NCI-H345 (cell line): ENCODE measurements at regions not wholly inside any gene's neighbourhood (a gene's known extent, or its start where the extent isn't known, plus 50 kb on each side); places are given as distances from the start of the nearest gene placed in this dataset.
"Not testable (repeated sequence)": the region's sequence is repeated elsewhere in the genome, so short reads cannot be mapped to it uniquely, and the experiment has no call there.

Experiments
- DNase-seq: peaks from one replicate; lab custom pipeline; 2025; lab: John Stamatoyannopoulos, UW

DNA sequence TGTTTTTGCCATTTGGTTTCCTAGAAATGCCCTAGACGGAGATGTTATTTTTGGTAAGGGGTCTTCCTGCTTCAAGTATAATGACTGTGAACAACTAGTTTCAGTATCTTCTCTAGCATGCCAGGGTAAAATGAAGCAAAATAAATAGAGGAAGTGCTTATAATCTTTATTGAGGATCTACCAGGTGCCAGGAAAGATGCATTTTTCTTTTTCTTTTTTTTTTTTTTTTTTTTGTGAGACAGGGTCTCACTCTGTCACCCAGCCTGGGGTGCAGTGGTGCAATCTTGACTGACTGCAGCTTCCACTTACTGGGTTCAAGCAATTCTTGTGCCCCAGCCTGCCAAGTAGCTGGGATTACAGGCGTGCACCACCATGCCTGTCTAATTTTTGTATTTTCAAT lies 146.6 kb upstream of the GRK3 start:
- DNase-seq, result not testable (repeated sequence)

DNA sequence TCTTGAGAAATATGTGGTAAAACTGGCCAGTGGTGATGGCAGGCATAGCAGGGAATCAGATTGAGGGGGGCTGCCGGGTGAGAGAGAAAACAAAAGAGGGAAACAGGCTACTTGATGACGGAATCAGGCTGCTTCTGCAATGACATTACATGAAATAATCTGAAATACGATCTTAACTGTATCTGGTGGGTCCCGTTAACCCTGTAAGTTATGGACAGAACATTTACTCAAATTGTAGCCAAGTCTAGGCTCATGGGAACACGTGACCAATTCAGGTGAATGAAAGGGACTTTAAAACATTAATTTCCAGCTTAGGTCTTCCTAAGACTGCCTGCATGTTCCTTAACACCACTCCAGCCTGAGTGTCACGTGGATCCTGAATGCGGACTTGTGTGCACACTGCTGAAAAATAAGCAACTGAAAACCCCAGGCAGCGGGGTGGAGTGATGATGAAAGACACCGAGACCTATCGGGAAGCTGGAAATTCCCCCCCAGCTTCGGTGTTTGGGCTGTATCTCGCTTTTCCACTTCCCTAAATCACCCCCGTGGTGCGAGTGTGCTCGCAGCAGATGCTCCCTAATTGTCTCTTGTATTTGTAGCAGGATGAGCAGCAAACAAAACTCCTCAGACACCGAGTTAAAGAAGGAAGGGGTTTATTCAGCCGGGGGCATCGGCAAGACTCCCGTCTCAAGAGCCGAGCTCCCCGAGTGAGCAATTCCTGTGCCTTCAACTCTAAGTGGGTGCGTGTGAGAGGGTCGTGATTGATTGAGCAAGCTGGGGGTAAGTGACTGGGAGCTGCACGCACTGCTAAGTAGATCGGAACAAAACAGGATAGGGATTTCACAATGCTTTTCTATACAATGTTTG lies 145.0 kb upstream of the GRK3 start:
- peak; percentile 68 for DNase-seq

DNA sequence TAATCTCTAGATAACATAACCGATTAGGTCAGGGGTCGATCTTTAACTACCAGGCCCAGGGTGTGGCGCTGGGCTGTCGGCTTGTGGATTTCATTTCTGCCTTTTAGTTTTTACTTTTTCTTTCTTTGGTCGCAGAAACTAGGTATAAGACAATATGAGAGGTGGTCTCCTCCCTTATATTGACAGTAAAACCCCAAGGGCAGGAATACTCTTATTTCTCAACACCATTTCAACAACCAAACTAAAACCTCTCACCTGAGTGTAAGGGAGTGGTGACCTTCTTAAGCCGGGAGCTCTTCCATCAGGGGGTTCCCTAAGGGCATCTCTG lies 144.4 kb upstream of the GRK3 start:
- not testable (repeated sequence) for DNase-seq

DNA sequence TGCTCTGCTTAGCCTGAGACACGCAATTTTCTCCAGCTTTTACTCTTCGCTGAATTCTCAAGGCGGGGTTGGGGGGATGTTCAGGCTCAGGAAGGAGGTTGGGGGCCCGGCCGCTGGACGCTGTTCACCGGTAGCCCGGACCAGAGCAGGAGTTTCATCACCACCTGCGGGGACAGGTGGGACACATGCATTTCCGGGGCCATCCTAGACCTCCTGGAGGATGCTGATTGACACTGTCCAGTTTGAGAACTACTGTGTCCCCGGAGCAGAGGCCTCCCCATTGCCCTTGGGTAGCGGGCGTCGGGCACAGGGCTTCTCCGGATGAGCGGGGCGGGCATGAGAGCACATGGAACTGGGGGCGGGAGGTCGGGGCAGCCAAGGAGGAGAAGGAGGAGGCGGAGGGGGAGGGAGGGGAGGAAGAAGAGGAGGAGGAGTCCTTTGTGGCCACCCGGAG lies 144.0 kb upstream of the GRK3 start:
- DNase-seq, result no peak

DNA sequence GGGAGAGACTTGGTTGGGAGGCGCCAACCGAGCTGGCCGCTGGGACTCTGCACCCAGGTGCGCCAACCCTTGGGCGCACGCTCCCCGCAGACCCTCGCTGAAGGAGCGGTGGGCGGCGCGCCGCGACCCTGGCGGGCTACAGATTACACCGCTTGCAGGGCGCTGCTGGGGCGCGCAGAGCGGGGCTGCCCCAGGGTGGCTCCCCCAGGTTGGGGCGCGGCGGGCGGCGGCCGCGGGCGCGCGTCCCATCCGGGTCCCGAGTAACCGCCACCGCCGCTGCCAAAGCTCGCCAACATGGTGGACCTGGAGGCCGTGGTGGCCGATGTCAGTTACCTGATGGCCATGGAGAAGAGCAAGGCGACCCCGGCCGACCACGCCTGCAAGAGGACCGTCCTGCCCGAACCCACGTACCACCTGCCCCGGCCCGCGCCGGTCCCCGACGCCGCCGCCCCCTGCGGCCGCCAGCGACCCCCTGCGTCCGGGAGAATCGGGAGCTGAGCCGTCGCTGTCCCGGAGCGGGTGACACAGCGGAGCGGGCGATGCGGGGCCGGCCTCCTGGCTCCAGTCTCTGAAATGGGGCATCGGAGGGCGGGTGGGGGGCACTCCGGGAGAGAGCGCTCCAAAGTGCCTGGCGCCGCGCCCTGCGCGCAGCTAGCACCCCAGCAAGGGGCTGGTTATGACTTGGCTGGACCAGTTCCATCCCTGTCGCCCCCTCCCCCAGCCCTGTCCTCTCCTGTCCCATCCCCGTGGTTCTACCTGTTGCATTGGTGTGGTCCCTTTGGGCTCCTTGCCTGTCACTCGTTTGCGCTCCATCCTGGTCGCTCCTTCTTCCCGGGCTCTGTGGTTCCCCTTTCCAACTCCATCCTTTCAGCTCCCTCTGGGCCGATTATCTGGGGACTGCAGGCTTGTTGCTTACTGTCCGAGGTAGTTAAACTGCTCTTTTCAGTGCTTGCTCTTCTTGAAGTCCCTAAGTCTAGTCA lies 143.3 kb upstream of the GRK3 start:
- DNase-seq, result peak; percentile 50

DNA sequence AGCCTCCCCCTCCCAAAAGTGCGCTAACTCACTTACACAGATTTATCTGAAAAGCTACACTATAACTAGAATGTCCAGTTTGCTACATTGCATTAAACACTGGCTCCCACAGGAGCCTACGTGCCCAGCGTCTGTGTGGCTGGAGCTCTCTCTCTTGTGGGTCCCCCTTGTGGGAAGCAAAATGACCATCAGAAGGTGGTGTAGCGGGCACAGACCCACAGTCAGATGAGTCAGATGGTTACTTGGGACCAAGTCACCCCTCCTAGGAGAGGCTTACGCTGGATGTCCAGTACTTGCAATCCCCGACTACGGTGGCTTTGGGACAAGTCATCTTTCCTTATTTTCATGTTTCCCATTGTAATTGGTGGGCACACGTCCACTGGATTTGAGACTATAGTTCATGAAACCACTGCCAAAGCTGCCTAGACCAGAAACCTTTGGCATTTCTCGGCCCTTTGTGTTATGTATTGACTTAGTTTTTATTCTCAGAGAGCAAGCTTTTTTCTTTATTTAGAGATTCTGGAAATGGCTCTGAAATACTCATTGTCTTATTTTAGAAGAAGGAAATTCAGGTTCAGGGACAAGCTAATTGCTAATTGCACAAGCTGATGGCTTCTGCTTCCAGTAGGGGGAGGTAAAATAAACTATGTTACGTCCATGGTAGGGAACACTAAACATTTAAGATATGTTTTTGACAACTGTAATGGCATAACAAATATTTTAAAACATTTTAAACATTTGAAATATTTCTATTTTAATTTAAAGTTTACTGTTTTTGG lies 137.8 kb upstream of the GRK3 start:
- not testable (repeated sequence) for DNase-seq

DNA sequence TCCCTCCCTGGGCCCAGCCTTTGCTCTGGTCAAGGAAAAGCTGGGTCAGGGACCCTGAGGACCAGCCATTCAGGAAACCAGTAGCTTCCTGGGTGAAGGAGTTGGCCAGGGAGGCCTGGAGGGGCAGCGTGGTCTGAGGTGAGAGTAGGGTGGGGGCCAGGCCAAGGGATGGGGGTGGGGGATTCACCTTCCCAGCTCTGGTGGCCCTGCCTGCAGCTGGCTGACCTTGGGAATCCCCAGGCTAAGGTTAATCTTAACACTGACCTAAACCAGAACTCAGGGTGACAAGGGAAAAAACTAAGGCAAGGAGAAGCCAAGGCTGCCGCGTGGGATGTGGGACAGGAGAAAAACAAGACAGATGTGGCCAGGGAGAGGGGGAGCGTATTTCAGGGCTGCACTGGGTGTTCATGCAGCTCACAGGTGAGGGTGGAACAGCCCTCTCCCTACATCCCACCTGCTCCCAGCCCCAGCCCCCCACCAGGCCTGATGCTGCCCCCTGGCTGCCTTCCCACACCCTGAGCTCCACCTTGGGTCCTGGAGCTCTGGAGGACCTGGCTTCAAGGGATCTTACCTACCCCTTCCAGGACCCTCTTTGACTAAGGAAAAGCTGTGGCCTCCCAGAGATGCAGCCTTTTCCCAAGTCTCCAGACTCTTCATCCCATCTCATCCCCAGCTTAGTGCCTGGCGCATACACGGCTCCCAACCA lies 132.7 kb upstream of the GRK3 start:
- DNase-seq, result not testable (repeated sequence)

DNA sequence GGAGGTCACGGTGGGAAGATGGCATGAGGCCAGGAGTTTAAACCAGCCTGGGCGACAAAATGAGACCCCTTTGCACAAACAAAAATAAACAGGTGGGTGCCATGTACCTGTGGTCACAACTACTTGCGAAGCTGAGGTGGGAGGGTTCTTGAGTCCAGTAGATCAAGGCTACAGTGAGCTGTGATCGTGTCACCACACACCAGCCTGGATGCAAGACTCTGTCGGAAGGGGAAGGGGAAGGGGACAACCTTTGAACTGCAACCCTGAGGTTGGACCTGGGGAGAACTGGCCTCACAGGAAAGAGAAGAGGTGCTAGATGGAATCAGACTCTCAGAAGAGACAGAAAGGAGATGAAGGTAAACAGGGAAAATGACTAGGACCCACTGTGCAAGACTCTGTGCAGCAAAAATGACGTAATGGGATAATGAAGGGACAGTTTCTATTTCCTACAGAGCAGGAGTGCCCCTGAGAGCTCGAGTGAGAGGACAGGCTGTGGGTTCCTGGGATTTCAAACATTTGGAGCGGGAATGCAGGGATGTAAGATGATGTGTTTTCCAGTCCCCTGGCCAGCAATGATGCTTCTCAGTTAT lies 131.0 kb upstream of the GRK3 start:
- not testable (repeated sequence) for DNase-seq

DNA sequence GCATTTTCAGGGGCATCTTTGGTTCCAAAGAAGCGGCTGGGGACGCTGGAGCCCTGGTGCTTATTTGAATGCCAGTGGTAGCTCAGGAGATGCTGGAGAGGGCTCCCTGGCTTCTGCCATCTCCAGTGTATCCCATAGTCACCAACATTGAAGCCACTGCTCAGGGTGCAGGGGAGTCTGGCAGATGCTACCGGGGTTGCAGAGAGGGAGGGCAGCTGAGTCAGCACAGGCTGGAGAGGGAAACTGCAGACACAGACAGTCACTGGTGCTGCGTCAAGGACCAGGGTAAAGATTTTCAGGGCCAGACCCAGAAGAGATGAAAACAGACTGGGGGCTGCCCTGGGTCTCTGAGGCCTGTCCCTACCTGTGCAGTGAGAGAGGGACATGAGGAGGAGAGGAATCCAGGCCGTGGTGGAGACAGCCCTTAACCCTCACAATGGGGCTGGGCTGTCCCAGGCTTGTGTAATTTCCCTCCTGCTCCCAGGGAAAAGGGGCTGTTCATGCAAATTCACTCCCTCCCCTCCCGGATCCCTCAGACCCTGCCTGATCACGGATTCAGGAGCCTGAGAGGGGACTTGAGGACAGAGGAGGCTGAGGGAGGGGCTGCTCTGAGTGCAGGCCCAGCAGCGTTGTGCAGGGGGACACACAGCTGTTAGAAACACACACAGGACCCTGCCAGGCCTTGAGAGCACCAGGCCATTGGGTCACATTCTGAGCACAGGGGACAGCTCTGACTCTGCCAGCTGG lies 126.9 kb upstream of the GRK3 start:
- no peak for DNase-seq

DNA sequence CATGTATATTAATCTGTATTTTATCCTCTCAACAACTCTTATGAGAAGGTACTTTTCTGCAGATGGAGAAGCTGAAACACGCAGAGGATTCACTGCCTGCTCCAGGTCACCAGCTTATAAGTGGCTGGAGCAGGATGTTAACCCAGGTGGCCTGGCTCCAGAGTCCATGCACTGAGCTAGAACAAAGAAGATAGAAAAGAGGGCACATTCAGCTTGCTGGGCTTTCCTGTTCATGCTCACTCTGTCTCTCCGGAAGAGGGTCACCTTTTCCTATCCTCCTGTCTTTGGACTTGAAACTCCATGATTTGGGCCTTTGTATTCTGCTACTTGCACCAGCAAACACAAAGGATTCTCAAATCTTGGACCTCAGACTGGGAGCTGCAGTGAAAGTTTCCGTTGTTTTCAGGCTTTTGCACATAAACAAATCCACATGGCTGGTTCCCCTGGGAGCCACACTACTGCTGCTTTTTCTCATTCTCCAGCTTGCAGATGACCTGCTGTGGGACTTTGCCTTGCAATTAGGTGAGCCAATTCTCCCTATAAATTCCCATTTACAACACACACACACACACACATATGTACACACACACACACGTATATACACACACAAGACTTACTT lies 117.3 kb upstream of the GRK3 start:
- DNase-seq, result no peak

DNA sequence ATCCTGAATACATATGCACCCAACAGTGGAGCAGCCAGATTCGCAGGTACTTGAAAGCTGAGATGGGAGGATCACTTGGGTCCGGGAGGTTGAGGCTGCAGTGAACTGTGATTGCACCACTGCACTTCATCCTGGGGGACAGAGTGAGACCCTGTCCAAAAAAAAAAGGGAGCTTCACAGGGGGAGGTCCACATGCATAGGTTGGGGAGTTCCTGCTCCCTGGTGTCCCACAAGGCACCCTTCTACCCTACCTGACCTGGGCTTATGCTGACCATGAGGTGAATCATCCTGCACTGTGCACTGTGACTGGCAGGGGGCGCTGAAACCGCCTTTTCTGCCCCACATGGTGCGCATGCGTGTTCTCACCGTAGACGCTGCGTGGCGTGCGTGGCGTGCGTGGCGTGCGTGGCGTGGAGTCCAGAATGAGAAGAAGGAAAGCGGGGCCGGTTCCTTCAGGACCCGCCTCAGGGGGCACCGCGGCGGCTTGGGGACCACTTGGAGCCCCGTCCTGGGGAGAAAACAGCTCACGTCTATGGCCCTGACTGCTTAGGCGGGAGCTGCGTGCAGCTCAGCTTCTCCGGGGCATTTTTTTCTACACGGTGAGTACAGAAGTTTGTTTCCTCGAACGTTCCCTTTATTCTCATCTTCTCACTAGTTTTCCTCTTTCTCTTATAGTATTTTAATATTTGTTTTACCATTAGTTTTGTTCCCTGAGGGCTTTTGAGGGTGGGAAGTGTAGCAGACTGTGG lies 116.6 kb upstream of the GRK3 start:
- DNase-seq, result peak; percentile 82

DNA sequence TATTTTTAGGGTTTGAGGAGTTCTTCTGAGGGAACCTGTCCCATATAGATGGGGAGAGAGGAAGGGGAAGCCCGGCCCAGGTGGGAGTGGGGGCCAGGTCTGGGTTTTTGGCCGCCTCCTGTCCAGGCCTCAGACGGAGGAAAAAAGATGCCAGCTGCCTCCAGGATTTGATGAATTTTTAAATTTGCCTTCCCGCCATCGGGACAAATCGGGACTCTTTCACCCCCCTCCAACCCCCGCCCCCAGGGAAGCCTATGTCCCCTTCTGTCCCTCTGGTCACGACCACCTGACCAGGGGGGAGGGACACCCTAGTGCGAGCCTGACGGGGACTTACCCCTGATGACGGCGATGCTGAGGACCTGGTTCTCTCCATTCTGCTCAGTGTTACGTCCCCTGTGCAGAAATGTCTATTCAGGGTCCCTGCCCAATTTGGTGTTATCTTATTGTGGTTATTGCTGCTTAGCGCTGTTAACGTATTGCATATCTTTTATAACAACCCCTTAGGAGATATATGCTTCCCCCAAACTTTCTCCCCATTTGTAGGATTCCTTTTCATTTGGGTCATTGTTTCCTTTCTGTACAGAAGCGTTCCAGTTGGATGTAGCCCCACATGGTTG lies 115.9 kb upstream of the GRK3 start:
- DNase-seq, result no peak

DNA sequence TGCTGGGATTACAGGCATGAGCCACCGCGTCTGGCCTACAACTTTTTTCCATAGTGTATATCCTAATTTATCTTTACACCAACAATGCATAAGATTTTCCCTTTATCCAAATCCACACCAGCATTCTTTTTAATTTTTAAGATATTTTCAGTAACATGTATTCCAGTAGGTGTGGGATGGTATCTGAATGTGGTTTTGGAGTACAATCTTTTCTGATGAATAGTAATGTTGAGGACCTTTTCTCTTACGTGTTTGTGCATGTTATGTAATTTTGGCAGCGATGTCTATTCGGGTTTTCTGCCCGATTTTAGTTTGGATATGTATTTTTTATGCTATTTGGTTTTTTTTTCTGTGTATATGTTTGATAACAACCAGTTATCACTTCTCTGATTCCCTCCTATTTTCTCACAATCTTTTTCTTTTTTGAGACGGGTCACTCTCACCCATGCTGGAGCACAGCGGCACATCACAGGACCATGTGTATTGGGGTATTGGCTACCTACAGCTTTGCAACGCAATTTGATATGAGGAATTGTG lies 114.6 kb upstream of the GRK3 start:
- DNase-seq, result no peak

DNA sequence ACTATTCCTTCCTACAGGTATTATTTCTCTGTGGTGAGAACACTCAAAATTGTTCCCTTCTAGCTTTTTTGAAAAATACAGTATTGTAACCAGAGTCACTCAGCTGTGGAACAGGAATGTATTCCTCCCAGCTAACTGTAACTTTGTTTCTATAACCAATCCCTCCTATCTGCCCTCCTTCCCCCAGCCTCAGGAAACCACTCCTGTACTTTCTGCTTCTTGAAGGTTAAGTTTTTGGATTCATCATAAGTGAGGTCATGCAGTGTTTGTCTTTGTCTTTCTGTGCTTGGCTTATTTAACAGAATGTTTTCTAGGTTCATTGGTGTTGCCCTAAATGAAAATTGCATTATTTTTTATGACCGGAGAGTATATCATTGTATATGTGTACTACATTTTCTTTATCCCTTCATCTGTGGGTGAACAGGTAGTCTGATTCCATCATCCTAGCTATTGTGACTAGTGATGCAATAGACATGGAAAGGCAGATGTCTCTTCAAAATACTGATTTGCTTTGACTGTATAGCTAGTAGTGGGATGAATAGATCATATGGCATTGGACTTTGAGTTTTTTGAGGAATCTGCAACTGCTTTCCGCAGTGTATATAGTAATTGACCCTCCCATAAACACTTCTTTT lies 112.9 kb upstream of the GRK3 start:
- no peak for DNase-seq

DNA sequence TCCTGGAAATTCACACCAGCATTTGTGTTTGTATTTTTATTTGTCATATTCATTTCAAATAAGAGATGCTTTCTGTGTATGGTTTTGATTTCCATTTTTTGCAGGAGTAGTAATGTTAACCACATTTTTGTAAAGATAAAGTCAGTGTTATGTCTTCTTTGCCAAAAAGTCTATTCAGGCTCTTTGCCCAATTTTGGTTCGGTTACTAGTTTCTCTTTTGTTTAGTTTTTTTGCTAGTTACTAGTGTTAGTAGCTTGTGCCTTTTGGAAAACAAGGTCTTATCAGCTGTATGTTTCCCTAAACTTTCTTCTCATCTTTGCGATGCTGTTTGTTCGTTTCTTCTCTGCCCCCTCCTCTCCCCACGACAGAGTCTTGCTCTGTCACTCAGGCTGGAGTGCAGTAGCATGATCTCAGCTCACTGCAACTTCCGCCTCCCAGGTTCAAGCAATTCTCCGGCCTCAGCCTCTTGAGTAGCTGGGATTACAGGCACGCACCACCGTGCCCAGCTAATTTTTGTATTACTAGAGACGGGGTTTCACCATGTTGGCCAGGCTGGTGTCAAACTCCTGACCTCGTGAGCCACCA lies 112.3 kb upstream of the GRK3 start:
- DNase-seq, result no peak

DNA sequence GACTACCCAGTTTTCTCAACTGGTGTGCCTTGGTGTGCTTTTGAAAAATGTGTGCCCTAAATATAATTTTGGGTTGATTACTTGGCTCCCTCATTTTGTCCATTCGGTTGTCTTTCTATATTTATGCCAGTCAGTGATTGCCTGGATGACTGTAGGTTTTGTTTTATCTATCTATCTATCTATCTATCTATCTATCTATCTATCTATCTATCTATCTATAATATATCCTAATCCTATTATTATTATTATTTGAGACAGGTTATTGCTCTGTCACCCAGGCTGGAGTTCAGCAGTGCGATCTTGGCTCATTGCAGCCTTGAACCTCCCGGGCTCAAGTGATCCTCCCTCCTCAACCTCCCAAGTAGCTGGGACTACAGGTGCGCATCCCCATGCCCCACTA lies 111.4 kb upstream of the GRK3 start:
- DNase-seq, result no peak

DNA sequence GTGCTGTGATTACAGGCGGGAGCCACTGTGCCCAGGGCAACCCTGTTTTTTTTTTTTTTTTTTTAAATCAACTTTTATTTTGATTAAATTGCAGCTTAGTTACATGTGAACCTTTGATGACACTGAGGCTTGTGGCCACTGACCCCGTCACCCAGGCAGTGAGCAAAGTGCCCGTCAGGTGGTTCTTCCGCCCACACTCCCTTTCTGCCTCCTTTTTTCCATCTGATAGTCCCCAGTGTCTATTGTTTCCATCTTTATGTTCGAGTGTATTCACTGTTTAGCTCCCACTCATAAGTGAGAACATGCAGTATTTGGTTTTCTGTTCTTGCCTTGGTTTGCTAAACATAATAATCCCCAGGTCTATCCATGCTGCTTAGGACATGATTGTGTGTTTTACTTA lies 110.9 kb upstream of the GRK3 start:
- DNase-seq, result no peak
